Astrocyte (in vitro differentiated cells and primary cell): ENCODE measurements at regions not wholly inside any gene's neighbourhood (a gene's known extent, or its start where the extent isn't known, plus 50 kb on each side); places are given as distances from the start of the nearest gene placed in this dataset.

ENCODE experiments used
- CTCF ChIP-seq: IDR thresholded peaks from 2 replicates; pipeline ENCODE4 v1.5.1; 2011; ENCODE audit warnings: low read depth, mild to moderate bottlenecking, inconsistent platforms, low read length, moderate library complexity; ENCODE audit not compliant: insufficient read depth
- EZH2 ChIP-seq: IDR thresholded peaks from 2 replicates; pipeline ENCODE4 v1.6.1; 2012; ENCODE audit warnings: mild to moderate bottlenecking, low read length, inconsistent platforms; ENCODE audit not compliant: insufficient read depth

DNA sequence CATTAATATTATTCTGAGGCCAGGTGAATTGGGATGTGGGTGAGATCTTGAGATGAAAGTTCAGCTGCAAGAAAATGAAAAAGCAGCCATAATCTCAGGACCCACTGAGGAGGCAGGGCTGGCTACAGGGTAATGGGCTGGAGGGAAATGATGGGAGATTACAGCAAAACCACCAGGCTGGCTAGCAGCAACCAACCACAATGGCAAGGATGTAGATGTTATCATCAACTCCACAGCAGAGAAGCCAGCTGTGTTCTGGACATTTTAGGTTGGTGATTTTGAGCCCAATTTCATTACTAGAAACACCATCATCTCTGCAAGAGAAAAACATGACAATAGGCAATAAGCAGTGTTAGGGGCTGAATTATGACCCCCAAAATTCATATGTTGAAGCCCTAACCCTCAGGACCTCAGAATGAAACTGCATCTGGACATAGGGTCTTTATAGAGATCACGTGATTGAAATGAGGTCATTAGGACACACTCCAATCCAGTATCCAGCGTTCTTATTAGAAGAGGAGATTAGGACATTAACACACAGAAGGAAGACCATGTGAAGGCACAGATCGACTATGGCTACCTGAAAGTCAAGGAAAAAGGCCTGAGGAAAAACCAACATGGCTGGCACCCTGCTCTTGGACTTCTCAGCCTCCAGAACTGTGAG, 139.8 kb upstream of the KIT start:
- no peak for TF ChIP-seq CTCF
- TF ChIP-seq EZH2, result no peak
